Fibroblast of upper back skin (primary cell): ENCODE measurements at regions not wholly inside any gene's neighbourhood (a gene's known extent, or its start where the extent isn't known, plus 50 kb on each side); places are given as distances from the start of the nearest gene placed in this dataset.
"Not testable (repeated sequence)": the region's sequence is repeated elsewhere in the genome, so short reads cannot be mapped to it uniquely, and the experiment has no call there.

Experiments used
- DNase-seq: peaks from one replicate; pipeline ENCODE4 v3.0.0-alpha.2; 2013

DNA sequence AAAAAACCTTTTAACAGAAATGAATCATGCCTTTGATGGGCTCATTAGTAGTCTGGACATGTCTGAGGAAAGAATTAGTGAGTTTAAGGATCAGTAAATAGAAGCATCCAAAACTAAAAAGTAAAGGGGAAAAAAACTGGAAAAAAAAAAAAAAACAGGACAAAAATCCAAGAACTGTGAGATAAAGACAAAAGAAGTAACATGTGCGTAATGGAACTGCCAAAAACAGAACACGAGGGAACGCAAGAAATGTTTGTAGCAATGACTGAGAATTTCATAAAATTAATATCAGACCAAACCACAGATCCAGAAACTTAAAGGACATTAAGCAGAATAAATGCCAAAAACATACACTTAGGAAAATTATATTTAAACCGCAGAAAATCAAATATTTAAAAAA lies 77.4 kb downstream of the MS4A13 start:
- no peak for DNase-seq

DNA sequence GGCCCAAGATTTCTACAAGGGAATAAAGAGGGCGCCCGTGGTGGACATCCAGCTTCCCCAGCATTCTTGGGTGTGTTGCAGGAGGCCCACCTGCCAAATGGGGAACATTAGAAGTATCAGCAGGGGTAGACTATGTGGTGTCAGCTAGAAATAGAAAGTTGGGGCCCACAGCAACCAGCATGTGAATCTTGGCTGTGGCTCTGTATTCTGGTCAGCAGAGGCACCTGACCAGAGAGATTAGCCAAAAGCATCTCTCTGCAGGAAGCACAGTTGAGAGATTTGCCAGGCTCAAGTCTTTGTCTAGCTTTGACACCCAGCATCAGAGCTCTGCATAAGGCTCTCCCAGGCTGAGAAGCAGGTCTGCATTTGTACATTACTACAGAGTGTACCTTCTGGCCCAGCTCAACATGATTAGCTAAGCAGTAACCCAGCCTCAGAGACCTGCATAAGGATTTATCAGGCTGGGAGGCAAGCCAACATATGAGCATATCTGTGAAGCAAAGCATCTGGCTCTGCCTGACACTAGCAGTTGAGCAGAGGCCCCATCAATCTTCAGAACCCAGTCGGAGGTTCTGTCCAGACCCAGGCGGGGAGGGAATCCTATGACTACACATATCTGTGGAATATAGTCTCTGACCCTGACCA lies 79.9 kb downstream of the MS4A13 start:
- no peak for DNase-seq

DNA sequence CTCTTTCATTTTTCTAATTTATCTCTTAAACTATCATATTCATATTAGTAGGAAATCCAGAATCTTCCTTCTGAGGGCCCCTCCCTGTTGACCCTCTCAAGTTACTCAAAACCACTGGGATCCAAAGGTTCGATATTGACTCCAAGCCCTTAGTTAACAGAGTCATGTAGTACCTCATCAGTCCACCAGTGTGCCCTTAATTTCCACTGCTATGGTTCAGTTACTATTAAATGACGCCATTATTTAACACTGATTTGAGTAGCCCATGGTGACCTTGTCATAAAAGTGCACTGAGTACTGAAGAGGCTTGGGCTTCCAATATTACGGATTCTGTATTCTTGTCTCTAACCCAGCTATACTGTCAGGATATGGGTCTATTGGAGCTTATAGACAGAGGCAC lies 91.9 kb upstream of the MS4A8 start:
- no peak for DNase-seq

DNA sequence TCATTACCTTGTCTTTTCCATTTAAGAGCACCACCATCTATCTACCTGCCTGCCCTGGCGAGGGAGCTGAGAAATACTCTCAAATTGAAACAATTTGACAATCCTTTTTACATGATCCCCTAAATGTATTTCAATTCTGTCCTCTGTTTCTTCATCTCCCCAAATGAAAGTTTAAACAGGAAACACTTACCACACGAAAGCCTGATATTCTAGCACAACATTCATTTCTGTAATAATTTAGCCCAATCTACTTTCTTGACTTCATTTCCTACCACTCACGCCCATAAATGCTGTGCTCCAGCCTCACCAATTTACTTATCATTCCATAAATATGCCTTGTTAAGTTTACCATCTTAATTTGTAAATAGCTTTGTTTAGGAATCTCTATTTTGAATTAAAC lies 89.8 kb upstream of the MS4A8 start:
- no peak for DNase-seq

DNA sequence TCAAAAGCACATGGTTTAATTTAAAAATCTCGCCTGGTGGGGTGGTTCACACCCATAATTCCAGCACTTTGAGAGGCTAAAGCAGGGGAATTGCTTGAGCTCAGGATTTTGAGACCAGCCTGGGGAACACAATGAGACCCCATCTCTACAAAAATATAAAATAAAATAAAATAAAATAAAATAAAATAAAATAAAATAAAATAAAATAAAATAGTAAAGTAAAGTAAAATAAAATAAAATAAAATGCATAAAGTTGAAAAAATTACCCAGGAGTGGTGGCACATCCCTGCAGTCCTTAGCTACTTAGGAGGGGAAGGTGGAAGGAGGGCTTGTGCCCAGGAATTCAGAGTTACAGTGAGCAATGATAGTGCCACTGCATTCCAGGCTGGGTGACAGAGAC lies 88.7 kb upstream of the MS4A8 start:
- DNase-seq: no peak

DNA sequence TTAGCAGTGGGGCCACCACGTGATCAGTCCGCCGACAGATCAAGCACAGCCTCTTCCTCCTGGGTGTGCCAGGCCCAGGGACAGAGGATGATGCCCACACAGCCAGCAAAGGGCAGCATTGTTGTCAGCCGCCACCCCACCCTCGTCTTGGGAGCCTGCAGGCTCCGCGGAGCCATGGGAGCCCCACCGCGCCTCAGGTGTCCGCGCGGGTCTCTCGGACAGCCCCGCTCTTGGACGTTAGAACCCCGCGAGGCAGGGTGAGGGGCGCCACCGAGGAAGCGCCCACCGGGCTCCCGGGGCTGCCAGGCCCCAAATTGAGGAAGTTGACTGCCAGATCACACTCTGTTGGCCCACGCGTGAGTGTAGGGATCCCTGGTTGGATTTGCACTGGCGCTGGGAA lies 83.9 kb upstream of the MS4A8 start:
- DNase-seq: no peak

DNA sequence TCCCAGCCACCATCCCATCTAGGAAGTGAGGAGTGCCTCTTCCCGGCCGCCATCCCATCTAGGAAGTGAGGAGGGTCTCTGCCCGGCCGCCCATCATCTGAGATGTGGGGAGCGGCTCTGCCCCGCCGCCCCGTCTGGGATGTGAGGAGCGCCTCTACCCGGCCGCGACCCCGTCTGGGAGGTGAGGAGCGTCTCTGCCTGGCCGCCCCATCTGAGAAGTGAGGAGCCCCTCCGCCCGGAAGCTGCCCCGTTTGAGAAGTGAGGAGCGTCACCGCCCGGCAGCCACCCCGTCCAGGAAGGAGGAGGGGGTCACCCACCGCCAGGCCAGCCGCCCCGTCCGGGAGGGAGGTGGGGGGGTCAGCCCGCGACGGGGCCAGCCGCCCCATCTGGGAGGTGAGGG lies 77.5 kb upstream of the MS4A8 start:
- DNase-seq: not testable (repeated sequence)

DNA sequence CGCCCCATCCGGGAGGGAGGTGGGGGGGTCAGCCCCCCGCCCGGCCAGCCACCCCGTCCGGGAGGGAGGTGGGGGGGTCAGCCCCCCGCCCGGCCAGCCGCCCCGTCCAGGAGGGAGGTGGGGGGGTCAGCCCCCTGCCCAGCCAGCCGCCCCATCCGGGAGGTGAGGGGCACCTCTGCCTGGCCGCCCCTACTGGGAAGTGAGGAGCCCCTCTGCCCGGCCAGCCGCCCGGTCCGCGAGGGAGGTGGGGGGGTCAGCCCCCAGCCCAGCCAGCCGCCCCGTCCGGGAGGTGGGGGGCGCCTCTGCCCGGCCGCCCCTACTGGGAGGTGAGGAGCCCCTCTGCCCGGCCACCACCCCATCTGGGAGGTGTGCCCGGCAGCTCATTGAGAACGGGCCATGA lies 76.6 kb upstream of the MS4A8 start:
- not testable (repeated sequence) for DNase-seq

DNA sequence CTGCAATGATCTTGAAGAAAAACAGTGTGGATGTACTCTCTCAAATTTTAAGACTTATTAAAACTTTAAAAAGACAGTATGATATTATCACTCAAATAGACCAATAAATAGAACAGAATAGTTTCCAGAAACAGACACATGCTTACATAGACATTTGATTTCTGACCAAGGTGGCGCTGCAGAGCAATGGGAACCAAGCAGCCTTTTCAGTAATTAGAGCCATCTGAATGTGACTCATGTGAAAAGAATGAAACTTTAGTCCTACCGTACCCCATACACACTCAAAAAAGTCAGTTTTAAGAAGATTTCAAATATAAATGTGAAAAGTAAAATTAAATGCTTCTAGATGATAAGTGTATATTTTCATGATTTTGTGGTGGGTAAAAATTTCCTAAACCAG lies 74.2 kb upstream of the MS4A8 start:
- DNase-seq: peak; percentile 28

DNA sequence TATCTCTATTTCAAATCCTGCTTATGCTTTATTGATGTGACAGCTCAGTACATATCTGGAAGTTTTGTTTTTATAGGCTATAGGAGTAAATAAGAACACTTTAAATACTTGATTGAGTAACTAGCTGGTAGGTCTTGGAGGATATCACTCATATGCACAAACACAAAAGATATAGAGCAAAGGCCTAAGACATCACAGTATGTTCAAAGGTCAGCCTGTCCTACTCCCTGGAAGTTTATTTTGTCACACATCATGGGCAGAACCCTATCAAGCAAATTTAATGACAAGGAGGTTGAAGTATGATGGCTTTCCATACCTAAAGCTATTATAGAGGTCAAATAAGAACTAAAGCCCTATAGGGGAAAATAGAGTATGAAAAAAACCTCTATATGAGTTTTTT lies 70.0 kb upstream of the MS4A8 start:
- DNase-seq: no peak

DNA sequence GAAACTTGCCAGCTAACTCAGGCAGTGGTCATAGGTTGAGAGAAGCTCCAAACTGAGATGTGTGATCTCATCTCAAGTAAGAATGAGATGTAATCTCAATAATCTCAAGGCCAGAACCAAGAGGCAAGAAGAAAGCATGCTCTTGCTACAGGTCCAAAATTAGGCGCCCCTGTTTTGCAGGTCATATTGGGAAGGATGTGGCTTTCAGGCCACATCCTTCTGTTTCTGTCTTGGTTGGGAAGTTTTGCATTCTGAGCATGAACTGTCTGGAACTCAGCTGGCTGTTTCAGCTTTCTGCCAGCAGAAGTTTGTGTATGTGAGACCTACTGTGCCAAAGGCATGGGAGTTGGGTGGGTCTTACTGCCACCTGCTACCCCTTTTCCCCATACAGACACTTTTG lies 67.5 kb upstream of the MS4A8 start:
- DNase-seq: no peak

DNA sequence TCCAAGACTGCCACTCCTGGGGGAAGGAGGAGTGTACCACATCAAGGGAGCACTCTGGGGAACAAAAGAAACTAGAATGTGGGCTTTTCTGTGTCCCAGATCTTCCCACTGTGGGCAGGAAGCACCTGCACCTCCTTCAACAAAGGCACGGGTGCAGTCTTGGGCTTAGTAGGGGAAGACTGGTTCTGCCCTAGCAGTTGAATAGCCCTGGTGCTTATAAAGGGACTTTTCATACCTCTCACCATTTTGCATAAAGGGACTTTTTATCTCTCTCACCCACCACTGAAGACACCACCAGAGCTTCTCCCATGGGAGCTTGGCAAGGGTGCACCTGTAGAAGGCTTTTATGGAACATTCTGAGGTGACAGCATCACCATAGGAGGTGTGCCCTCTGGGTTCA lies 65.8 kb upstream of the MS4A8 start:
- no peak for DNase-seq

DNA sequence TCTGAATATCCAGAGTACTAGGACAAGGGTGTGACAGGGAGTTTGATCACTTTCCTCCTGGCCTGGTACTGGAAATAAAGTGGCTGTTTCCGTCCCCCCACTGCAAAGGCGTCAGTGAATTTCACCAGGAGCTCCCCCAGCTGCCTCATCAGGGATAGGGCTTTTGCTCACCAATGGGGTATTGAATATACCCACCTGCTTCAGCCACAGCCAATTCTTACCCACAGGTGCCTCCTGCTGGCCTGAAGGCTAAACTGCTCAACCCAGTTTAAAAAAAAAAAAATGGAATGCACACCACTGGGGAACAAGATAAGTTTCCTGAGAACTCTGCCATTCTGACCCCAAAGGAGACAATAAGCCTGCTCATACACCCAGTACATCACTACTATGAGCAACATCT lies 65.3 kb upstream of the MS4A8 start:
- DNase-seq: no peak

DNA sequence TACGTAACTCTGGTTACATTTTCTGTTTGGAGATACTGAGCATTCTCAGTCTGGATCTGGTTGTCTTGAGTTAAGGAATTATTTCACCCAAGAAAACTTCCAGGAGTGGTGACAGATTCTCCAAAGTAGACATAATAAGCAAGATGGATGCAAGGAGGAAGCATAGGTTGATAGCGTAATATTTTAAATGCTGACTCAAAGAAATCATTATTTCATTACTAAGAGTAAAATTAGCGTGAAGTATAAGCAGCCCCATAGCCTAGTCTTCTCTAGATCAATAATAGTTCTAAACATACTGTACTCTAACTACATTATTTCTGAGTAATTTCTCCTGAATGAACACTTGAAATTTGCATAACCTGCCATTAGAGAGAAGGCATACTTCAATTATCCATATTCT lies 57.5 kb upstream of the MS4A8 start:
- DNase-seq: no peak

DNA sequence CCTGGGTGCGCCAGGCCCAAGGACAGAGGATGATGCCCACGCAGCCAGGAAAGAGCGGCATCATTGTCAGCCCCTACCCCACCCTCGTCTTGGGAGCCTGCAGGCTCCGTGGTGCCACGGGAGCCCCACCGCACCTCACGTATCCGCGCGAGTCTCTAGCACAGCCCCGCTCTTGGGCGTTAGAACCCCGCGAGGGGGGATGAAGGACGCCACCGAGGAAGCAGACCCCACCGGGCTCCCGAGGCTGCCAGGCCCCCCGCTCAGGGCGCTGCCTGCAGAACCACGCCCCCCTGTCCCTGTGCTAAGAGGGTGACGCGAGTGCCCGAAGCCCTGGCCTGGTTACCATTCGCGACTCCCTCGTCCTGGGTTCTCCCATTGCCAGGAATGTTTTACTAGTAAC lies 52.3 kb upstream of the MS4A8 start:
- no peak for DNase-seq
